Activated CD8-positive, alpha-beta memory T cell treated with anti-CD3 and anti-CD28 coated beads, Interleukin-2, amount 50 U/mL, for 48 hours (primary cell): ENCODE measurements at regions not wholly inside any gene's neighbourhood (a gene's known extent, or its start where the extent isn't known, plus 50 kb on each side); places are given as distances from the start of the nearest gene placed in this dataset.
"Not testable (repeated sequence)": the region's sequence is repeated elsewhere in the genome, so short reads cannot be mapped to it uniquely, and the experiment has no call there.

Experiments used
- DNase-seq: peaks from one replicate; pipeline ENCODE4 v3.0.0-alpha.2; 2020

DNA sequence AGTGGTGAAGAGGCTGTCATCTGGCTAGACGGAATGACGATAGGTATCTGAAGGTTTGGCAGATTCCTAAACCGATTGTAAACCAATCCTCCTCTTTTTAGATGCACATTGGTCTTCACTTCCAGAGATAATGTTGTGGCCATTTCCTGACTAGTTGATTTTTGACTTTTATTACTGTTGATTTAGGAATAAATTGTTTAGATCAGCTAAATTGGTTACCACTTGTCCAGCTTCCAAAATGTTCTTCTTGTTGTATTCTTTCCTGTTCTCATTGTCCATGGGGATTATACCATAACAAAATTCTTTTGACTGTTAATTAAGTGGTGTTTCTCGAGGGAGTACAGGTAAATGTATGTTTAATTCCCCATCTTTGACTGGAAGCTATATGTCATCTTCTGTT is 119.7 kb downstream of the MACROH2A1 start:
- DNase-seq: no peak

- no peak for DNase-seq
Observed at GRCh38 chr5:135276151-135276550, 122.9 kb downstream of the MACROH2A1 start.

GRCh38 chr5:135273212-135273611 is 125.8 kb downstream of the MACROH2A1 start:
- DNase-seq: no peak

- DNase-seq: no peak
Observed at GRCh38 chr5:135272311-135272805, 126.7 kb downstream of the MACROH2A1 start.

DNA sequence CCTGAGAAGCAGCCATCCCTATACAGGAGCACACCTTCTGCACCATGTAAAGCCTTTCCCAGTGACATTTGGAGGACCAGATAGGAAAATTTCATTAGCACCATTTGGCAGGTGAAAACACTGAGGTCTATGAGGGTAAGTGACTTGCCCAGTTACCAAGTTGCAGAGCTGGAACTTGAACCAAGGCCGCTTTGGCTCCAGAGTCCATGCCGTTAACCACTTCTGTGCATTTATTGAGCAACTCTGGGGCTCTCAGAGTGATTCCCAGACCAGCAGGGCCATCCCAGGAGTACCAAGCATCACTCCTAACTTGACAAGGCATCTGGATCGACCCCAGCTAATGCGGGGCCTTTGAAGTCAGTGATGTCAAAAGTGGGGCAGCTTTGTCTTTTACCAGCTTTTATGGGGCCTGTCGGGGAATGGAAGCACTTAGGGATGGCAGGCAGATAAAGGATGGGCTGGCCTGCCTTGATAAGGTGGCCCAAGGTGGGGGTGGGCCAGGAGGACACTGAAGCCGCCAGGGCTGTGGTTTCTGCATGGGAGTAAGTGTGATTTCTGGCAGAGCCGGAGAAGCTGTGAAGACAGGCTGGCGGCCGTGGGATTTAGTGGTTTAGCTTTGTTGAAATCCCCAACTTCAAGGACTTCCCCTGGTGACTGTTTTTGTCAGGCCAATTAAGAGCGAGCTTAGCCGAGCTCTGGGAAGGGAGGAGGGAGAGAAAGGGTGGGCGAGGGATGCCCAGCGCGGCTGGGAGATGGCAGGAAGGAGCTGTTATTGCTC is 127.3 kb downstream of the MACROH2A1 start:
- DNase-seq: no peak

DNA sequence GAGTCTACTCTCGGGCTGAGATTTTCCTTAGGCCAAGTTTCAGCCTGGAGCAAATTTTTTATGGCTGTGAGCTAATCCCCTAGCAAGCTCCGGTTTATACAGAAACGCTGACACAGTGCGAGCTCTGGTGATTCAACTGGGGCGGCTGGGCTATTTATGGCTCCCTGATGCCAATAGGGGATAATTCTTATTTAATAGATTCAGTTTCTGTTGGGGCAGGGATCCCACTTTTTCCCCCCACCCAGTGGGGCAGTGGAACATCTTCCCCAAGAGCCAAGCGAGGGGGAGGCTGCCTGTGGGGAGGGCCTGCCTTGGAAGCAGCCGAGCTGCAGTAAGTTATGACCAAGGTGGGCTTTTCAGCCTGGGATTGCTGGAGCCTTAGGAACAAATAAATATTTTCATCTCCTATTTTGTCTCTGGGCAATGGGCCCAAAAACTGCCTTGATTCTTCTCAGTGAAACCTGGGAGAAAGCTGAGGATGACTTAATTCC is 129.1 kb downstream of the MACROH2A1 start:
- no peak for DNase-seq

DNA sequence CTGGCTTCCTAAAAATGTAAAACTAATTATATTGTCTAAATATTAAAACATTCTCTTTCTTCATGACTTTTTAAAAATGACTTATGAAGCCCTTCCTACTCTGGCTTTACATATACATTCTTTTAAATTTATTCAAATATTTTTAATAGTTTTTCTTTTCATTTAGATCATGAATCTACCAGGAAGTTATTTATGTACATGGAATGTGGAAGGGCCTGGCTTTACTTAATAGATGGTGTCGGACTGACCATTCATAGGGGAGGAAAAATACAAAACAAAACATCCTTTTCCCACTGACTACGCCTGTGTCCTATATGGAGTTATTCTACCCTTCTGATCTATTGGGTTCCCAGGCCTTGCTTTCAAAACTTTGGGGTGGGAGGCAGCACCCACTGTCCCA is 129.8 kb downstream of the MACROH2A1 start:
- DNase-seq: no peak

DNA sequence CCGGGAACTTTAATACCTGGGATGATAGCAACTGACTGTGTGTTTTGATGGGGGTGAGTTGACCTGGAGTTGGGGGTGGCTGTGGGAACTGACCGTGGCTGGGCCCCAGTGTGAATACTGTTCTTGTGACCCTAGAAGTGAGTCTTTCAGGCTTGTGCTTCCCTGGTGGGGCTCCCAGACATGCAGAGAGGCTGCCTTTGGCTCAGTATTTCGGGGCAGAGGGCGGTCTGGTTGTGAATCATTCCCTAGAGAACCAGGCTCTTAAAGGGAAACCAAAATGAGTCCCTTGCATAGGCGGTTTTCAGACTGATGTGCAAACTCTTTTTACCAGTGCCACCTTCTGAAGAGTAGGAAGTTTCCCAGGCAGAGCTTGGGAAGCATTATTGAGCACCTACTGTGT is 132.1 kb downstream of the MACROH2A1 start:
- no peak for DNase-seq

GRCh38 chr5:135266303-135266635 is 132.8 kb downstream of the MACROH2A1 start:
- no peak for DNase-seq

DNA sequence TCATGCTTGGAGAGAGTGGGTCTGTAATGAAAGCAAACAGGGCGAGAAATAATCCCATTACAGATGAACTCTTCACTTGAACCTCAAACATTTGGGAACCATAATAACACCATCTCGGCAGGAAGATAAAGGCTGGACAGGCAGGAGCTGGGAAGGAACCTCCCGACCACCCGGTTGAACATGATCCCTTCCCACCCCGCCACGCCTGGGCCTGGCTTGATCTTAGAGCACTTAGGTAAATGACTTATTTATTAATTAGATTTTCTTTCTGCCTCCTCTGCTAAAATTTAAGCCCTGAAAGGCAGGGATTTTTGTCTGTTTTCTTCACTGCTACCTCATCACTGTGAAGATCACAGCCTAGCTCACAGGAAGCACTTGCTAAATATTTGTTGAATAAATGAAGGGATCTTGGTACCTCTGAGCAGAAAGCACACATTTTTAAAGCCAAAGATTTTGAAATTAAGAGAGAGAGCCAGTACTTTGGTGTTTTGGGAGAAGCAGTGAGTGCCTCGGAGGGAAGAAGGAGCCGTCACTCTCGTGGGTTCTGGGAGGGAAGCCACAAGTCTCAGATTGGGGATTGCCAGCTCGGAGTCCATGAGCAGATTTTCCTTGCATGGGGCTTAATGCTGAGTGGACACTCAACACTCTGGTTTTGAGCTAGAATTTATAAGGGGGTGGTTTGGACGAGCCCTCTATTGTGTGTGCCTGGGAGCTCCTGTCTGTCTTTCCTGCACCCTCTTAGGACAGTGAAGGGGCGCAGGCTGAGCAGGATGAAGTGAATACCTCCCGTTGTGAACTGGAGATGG is 133.3 kb downstream of the MACROH2A1 start:
- no peak for DNase-seq

- DNase-seq: no peak
Observed at GRCh38 chr5:135264451-135265440, 134.3 kb downstream of the MACROH2A1 start.

GRCh38 chr5:135263022-135263668 is 135.9 kb downstream of the MACROH2A1 start:
- DNase-seq: no peak

DNA sequence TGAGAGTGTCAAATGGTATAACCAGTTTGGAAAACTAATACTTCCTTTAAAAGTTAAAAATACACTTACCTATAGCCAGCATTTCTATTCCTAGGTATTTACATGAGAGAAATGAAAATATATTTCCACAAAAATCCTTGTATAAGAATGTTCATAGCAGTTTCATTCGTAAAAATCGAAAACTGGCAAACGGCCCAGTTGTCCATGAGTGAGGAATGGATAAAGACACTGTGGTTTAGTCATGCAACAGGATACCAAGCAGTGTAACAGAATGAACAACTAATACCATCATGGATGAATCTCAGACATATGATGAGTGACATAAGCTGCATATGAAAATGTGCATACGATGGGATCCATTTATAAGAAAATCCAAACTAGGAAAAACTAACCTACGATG is 136.7 kb downstream of the MACROH2A1 start:
- no peak for DNase-seq

- DNase-seq: not testable (repeated sequence)
Observed at GRCh38 chr5:135260108-135260507, 138.9 kb downstream of the MACROH2A1 start.

DNA sequence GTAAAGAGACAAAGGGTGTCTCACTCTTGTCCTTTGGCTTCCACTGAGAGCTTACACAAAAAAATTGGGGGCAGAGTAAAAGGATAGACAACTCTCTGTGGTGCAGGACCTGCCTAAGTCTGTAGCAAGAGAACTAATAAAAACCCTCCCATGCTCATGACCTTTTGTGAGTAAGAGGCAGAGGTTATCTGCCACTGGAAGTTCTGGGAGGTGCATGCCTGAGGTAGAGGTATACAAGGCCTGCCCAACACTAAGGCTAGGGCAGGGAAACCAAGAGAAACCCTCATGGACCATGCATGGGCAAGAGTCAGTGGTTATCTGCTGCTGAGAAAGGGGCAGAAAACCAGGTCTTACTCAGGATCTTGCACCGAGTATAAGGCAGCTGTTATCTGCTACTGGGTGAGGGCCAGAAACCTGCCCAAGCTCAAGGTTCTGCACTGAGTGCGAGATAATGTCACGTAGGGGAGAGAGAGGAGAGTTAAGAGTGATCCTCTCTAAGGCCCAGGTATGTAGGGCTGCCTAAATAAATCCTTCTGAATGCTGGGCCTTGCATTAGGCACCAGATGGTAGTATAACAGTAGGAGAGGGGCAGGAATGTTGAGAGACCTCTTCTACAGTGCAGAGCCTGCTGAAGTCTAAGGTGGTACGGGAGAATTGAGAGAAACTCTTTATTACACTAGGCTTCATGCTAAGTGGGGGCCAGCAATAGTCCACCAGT is 143.4 kb downstream of the MACROH2A1 start:
- DNase-seq: peak; percentile 10

DNA sequence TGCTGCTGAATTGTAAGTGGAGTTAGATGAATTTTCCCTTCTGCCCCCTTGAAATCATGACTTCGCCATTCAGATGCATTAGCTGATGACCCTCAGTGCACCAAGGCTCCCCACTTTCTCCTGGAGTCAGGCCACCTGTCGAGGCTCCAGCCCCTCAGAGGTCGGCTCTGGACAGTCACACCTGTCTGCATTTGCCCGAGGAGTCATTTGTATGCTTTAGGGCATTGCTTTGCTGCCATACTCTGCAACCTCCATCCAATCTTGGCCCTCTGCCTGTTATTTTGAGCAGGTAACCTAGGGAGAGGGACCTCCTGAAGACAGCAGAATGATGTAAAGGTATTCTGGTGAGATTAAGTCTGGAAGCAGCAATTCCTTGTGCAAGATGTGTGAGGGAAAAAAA is 144.8 kb downstream of the MACROH2A1 start:
- DNase-seq: peak; percentile 13

DNA sequence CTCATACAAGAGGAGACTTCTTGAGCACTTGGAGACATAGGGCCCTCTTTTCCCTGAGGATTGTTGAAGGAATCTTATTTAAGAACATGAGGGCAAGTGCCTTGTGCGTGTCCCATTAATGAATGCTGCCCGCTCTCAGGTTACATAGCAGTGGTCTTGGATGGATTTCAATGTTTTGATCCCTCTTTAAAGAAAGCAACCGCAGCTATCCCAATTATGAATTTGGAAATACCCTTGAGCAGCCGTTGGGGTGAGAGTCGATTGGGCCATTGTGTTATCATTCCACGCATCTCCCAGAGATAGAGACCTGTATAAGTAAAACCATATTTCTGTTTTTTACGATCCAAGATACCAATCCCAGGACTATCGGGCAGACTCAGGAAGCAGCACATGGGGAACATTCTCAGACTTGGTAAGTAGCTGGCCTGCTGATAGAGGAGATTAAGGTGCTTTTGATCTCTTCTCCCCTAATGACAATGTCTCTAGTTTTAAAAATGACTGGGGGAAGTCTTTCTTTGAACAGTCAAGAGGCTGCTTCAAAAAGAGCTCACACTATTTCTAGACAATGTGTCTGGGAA is 145.3 kb downstream of the MACROH2A1 start:
- DNase-seq: no peak

GRCh38 chr5:135251093-135251492 is 147.9 kb downstream of the MACROH2A1 start:
- DNase-seq: peak; percentile 33

- no peak for DNase-seq
Observed at GRCh38 chr5:135250671-135251070, 148.4 kb downstream of the MACROH2A1 start.

DNA sequence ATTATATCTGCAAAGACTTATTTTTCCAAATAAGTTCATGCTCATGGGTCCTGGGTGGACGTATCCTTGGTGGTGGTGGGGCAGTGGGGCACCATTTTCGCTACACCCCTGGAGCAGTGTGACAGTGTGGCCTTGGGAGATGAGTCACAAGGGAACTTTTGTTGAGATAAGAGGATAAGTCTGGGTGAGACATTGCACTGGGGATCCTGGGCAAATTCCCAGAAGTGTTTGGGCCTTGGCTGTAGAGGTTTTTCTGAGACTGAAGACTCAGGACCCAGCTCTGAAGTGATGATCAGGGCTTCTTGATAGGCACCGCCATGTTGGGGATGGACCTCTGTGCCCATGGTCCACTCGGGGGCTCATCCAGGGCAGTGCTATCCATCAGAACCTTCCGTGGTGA is 149.4 kb downstream of the MACROH2A1 start:
- peak; percentile 29 for DNase-seq

DNA sequence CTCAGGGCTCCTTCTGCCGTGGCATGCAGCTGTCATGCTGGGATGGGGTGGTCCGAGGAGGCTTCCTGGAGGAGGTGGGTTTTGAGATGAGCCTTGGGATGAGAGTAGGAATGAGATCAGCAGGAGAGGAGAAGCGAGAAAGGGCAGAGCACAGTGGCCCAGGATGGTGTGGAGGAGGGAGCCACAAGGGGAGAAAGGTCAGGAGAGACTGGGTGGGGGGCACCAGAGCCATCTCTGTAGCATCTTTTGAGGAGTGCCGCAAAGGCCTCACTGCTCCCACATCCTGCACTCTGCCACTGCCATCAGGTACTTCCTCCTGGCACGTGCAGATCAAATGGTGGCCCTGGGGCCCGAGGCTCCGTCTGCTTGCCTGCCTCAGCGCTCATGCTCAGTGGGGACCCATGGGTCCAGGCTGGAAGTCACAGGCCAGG is 150.2 kb downstream of the MACROH2A1 start:
- DNase-seq: peak; percentile 25
